ENCODE measurements at regions not wholly inside any gene's neighbourhood (a gene's known extent, or its start where the extent isn't known, plus 50 kb on each side); places are given as distances from the start of the nearest gene placed in this dataset.

GRCh38 chr2:120867290-120868241, 131.9 kb downstream of the GLI2 start:
- no peak for DNase-seq

- no peak for DNase-seq
Observed at GRCh38 chr2:120868366-120868765, 132.7 kb downstream of the GLI2 start.

- no peak for DNase-seq
Observed at GRCh38 chr2:120869036-120869729, 133.5 kb downstream of the GLI2 start.

- DNase-seq, result no peak
Observed at GRCh38 chr2:120869730-120870466, 134.2 kb downstream of the GLI2 start.

GRCh38 chr2:120870467-120870788, 134.8 kb downstream of the GLI2 start:
- DNase-seq, result no peak

GRCh38 chr2:120871016-120871635, 135.5 kb downstream of the GLI2 start:
- DNase-seq, result no peak

GRCh38 chr2:120871881-120872620, 136.4 kb downstream of the GLI2 start:
- no peak for DNase-seq

- no peak for DNase-seq
Observed at GRCh38 chr2:120873958-120874887, 138.6 kb downstream of the GLI2 start.

- DNase-seq, result no peak
Observed at GRCh38 chr2:120874888-120875275, 139.2 kb downstream of the GLI2 start.

- no peak for DNase-seq
Observed at GRCh38 chr2:120875431-120875830, 139.8 kb downstream of the GLI2 start.

- DNase-seq, result no peak
Observed at GRCh38 chr2:120876526-120877280, 141.0 kb downstream of the GLI2 start.

- DNase-seq, result no peak
Observed at GRCh38 chr2:120877409-120877808, 141.7 kb downstream of the GLI2 start.

- DNase-seq, result no peak
Observed at GRCh38 chr2:120878970-120879369, 143.3 kb downstream of the GLI2 start.

GRCh38 chr2:120879431-120880295, 144.0 kb downstream of the GLI2 start:
- DNase-seq, result no peak

- no peak for DNase-seq
Observed at GRCh38 chr2:120880381-120880780, 144.7 kb downstream of the GLI2 start.

GRCh38 chr2:120881981-120882788, 146.5 kb downstream of the GLI2 start:
- DNase-seq, result no peak

GRCh38 chr2:120883607-120884440, 148.2 kb downstream of the GLI2 start:
- DNase-seq, result no peak

All from SW 1271 (cell line).